ENCODE measurements at regions not wholly inside any gene's neighbourhood (a gene's known extent, or its start where the extent isn't known, plus 50 kb on each side); places are given as distances from the start of the nearest gene placed in this dataset.
"Not testable (repeated sequence)": the region's sequence is repeated elsewhere in the genome, so short reads cannot be mapped to it uniquely, and the experiment has no call there.

GRCh38 chr9:32072570-32072969, 311.9 kb upstream of the ACO1 start:
- DNase-seq, result no peak
- 61 to 80% methylated on average over 2 of the region's 2 CpGs for WGBS, 2 donors
- H3K4me3 ChIP-seq (replicated peaks in 1 of 3), result no peak overlapping the region
- H3K9me3 ChIP-seq, result no peaks in the 10 kb centered on the region
- H3K4me1 ChIP-seq, result no peaks in the 10 kb centered on the region
- no peak for TF ChIP-seq POLR2A (IDR thresholded peaks at IDR 0.05)
- TF ChIP-seq, protein P1, sequence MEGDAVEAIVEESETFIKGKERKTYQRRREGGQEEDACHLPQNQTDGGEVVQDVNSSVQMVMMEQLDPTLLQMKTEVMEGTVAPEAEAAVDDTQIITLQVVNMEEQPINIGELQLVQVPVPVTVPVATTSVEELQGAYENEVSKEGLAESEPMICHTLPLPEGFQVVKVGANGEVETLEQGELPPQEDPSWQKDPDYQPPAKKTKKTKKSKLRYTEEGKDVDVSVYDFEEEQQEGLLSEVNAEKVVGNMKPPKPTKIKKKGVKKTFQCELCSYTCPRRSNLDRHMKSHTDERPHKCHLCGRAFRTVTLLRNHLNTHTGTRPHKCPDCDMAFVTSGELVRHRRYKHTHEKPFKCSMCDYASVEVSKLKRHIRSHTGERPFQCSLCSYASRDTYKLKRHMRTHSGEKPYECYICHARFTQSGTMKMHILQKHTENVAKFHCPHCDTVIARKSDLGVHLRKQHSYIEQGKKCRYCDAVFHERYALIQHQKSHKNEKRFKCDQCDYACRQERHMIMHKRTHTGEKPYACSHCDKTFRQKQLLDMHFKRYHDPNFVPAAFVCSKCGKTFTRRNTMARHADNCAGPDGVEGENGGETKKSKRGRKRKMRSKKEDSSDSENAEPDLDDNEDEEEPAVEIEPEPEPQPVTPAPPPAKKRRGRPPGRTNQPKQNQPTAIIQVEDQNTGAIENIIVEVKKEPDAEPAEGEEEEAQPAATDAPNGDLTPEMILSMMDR (IDR thresholded peaks at IDR 0.05), result no peak
- H3K27ac ChIP-seq, result no peak overlapping the region
- H3K27me3 ChIP-seq, result no peaks in the 10 kb centered on the region
- no peaks in the 10 kb centered on the region for H3K36me3 ChIP-seq
- intact Hi-C loops (cut with DNase I), result no loop called here

DNA sequence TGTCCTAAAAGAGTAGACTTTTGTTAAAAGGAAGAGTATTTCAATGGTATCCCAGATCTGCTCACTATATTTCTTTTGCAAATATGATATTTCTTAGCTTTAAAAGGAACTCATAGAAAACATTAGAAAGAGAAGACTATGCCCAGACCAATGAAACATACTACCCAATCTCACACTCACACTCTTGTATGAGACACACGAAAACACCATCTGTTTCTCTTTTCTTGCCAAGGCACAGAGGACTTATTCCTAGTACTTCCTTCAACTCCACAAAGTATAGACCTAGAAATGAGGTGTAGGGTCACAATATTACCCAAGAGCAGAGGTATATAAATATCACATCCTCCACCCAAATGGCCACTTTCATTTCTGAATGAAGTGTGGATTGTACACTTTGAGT, 292.4 kb upstream of the ACO1 start:
- H3K27me3 ChIP-seq, result no peaks in the 10 kb centered on the region
- no peak for TF ChIP-seq POLR2A (IDR thresholded peaks at IDR 0.05)
- TF ChIP-seq, protein P1 (IDR thresholded peaks at IDR 0.05), result no peak
- 71 to 85% methylated on average over 1 of the region's 1 CpG for WGBS, 2 donors
- H3K27ac ChIP-seq, result no peak overlapping the region
- H3K9me3 ChIP-seq, result no peaks in the 10 kb centered on the region
- intact Hi-C loops (cut with DNase I), result no loop called here
- DNase-seq, result no peak
- no peaks in the 10 kb centered on the region for H3K4me1 ChIP-seq
- no peak overlapping the region for H3K4me3 ChIP-seq (replicated peaks in 1 of 3)
- H3K36me3 ChIP-seq, result no peaks in the 10 kb centered on the region

DNA sequence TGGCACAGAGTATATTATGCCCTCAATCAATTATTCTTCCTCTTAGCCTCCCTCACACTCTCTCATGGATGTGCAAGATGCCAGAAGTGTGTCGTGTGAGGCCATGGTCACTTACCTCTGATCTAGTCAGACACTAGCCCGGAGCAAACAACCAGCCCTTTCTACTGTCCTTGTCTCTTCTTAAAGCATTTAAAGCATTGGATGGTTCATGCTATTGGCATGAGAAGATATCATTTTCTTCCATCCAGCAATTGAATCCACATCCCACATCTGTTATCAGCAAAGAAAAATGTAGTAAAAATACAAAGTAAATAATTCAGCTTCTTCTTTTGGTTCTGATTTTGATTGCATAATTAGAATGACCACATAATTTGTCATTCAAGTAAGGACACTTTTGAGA, 267.2 kb upstream of the ACO1 start:
- H3K27ac ChIP-seq, result no peak overlapping the region
- WGBS, 2 donors, result 77 to 84% methylated on average over 2 of the region's 2 CpGs
- no peak for DNase-seq
- H3K36me3 ChIP-seq, result no peaks in the 10 kb centered on the region
- TF ChIP-seq, protein P1 (IDR thresholded peaks at IDR 0.05), result no peak
- H3K9me3 ChIP-seq, result no peaks in the 10 kb centered on the region
- H3K4me3 ChIP-seq (replicated peaks in 1 of 3), result no peak overlapping the region
- no peaks in the 10 kb centered on the region for H3K27me3 ChIP-seq
- intact Hi-C loops (cut with DNase I), result no loop called here
- H3K4me1 ChIP-seq, result no peaks in the 10 kb centered on the region

GRCh38 chr9:32128546-32128945, 255.9 kb upstream of the ACO1 start:
- H3K9me3 ChIP-seq, result no peaks in the 10 kb centered on the region
- DNase-seq, result no peak
- no peak overlapping the region for H3K4me3 ChIP-seq (replicated peaks in 1 of 3)
- no peaks in the 10 kb centered on the region for H3K4me1 ChIP-seq
- no peak for TF ChIP-seq POLR2A (IDR thresholded peaks at IDR 0.05)
- TF ChIP-seq, protein P1 (IDR thresholded peaks at IDR 0.05), result no peak
- H3K27me3 ChIP-seq, result no peaks in the 10 kb centered on the region
- WGBS, 2 donors, result 96% methylated on average over 3 of the region's 3 CpGs; no CpG with 5 or more reads in 1 of the 2 donors
- no peak overlapping the region for H3K27ac ChIP-seq
- H3K36me3 ChIP-seq, result no peaks in the 10 kb centered on the region
- intact Hi-C loops (cut with DNase I), result no loop called here

DNA sequence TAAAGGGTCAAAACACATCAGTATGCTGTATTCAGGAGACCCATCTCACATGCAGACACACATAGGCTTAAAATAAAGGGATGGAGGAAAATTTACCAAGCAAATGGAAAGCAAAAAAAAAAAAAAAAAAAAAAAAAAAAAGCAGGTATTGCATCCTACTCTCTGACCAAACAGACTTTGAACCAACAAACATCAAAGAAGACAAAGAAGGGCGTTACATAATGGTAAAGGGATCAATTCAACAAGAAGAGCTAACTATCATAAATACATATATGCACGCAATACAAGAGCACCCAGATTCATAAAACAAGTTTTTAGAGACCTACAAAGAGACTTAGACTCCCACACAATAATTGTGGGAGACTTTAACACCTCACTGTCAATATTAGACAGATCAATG, 253.7 kb upstream of the ACO1 start:
- H3K36me3 ChIP-seq; H3K9me3 ChIP-seq; DNase-seq; H3K27ac ChIP-seq; intact Hi-C loops (cut with DNase I); H3K4me3 ChIP-seq (replicated peaks in 1 of 3); H3K4me1 ChIP-seq; H3K27me3 ChIP-seq: not testable (repeated sequence)
- 82 to 85% methylated on average over 2 of the region's 2 CpGs for WGBS, 2 donors

DNA sequence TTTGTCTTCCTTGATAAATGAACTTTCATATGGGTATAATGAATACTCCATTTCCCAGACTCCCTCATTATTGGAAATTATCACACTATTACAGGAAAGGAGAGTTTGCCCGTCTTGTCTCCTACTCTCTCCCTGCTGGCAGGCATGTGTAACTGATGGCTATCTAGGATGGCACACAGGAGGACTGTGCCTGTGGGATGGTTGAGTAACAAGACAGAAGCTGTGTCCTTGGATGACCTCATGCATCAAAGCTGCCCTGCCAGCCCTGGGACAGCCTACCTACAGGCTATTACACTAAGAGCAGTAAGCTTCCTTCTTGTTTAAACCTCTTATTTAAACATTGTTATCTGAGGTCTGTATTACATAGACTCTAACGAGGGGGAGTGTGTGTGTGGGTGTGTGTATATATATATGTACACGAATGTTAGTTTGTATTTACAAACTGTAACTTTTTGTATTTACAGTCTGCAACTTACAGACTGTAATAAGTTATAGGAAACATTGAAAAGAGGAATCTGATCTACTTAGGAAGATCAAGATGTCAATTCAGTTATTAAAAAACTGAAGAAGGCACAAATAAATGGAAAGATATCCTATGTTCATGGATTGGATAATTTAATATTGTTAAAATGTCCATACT, 247.6 kb upstream of the ACO1 start:
- DNase-seq, result no peak
- H3K4me1 ChIP-seq, result no peaks in the 10 kb centered on the region
- intact Hi-C loops (cut with DNase I), result no loop called here
- no peak overlapping the region for H3K4me3 ChIP-seq (replicated peaks in 1 of 3)
- no peak overlapping the region for H3K27ac ChIP-seq
- H3K9me3 ChIP-seq, result no peaks in the 10 kb centered on the region
- TF ChIP-seq POLR2A (IDR thresholded peaks at IDR 0.05), result no peak
- TF ChIP-seq, protein P1 (IDR thresholded peaks at IDR 0.05), result no peak
- H3K36me3 ChIP-seq, result no peaks in the 10 kb centered on the region
- no peaks in the 10 kb centered on the region for H3K27me3 ChIP-seq
- 66 to 69% methylated on average over 3 of the region's 3 CpGs for WGBS, 2 donors

Data from thyroid gland (tissue), 4 donors.